ENCODE measurements at regions not wholly inside any gene's neighbourhood (a gene's known extent, or its start where the extent isn't known, plus 50 kb on each side); places are given as distances from the start of the nearest gene placed in this dataset.

- DNase-seq (ENCODE audit: low spot score), result no peak
- TF ChIP-seq CTCF (IDR thresholded peaks at IDR 0.05; ENCODE audit: extremely low read depth, missing control alignments), result no peak
Measured at GRCh38 chr10:63987212-63987611, 466.0 kb downstream of the REEP3 start.

GRCh38 chr10:63994371-63994770 lies 473.2 kb downstream of the REEP3 start:
- no peak for TF ChIP-seq CTCF (IDR thresholded peaks at IDR 0.05; ENCODE audit: extremely low read depth, missing control alignments)
- no peak for DNase-seq (ENCODE audit: low spot score)

- TF ChIP-seq CTCF (IDR thresholded peaks at IDR 0.05; ENCODE audit: extremely low read depth, missing control alignments), result no peak
- DNase-seq (ENCODE audit: low spot score), result no peak
Measured at GRCh38 chr10:64007157-64007556, 486.0 kb downstream of the REEP3 start.

- DNase-seq (ENCODE audit: low spot score), result no peak
Measured at GRCh38 chr10:64010711-64011110, 489.5 kb downstream of the REEP3 start.

GRCh38 chr10:64011912-64012714 lies 490.9 kb downstream of the REEP3 start:
- DNase-seq (ENCODE audit: low spot score), result no peak
- no peak for TF ChIP-seq CTCF (IDR thresholded peaks at IDR 0.05; ENCODE audit: extremely low read depth, missing control alignments)

More at GRCh38 chr10:64010711-64011110, 489.5 kb downstream of the REEP3 start:
- TF ChIP-seq CTCF (IDR thresholded peaks at IDR 0.05; ENCODE audit: extremely low read depth, missing control alignments), result no peak

- DNase-seq (ENCODE audit: low spot score), result no peak
- TF ChIP-seq CTCF (IDR thresholded peaks at IDR 0.05; ENCODE audit: extremely low read depth, missing control alignments), result no peak
Measured at GRCh38 chr10:64014281-64014680, 493.1 kb downstream of the REEP3 start.

- no peak for DNase-seq (ENCODE audit: low spot score)
- TF ChIP-seq CTCF (IDR thresholded peaks at IDR 0.05; ENCODE audit: extremely low read depth, missing control alignments), result no peak
Measured at GRCh38 chr10:64023926-64024470, 502.8 kb downstream of the REEP3 start.

Data from GM20000 (cell line).